Amygdala (tissue), 56 donors: ENCODE measurements at regions not wholly inside any gene's neighbourhood (a gene's known extent, or its start where the extent isn't known, plus 50 kb on each side); places are given as distances from the start of the nearest gene placed in this dataset.

ENCODE experiments used
- DNase-seq, 56 donors: peaks; one replicate each; lab custom pipeline; 2025; lab: John Stamatoyannopoulos, UW

DNA sequence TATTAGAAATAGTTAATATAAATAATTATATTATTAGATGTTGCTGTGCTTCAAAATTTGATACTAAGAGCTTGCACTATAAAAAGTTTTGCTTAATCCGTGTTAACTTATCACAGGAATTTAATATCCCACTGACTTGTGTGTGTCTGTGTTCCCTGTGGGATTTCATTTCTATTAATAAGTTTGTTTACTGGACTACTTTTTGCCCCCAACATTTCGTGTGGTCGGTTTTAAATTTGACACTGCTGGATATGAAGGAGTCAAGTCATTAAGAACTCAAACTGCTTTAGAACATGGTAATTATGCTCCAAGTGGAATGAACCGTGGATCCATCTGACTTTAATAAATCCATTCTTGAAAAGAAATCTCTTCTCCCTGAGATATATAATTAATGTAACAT, 182.2 kb upstream of the NUDT4 start:
- no peak for DNase-seq

- no peak for DNase-seq
Measured at GRCh38 chr12:93197067-93197593, 180.6 kb upstream of the NUDT4 start.

DNA sequence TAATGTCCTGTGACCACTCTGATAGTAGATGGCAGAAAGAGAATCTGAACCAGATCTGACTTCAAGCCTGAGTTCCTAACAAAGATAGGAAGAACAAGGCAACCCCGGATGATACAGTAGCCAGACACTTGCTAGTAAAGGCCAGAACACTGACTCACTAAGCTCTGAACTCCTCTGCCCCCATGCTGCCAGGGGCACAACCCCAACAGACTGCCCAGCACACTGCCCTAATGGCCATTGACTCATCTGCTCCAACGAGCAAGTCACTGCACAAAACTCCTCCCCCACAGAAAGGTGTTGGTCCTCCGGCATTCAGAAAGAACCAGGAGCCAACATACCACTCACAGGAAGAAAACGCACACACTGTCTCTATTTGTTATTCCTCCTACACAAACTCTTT, 179.6 kb upstream of the NUDT4 start:
- no peak for DNase-seq

DNA sequence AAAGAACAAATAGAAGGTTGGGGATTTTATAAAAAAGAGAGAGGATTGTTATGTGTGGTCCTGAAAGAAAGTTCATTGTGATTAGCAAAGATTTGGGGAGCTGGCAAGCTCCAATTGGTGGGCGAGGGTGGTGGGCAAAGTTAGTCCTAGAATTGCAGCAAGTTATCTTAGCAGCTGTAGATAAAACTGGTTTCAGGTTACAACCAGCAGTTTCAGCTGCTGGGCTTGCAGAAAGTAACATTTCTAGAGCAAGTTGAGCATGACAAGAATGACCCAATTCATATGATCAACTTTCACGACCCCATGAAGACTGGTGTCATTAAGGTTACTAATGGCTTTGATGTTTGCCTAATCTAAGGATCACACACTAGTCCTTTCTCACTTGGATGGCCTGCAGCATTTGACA, 177.9 kb upstream of the NUDT4 start:
- DNase-seq: no peak

- DNase-seq: no peak
Measured at GRCh38 chr12:93200291-93200917, 177.3 kb upstream of the NUDT4 start.

GRCh38 chr12:93201990-93202389, 175.7 kb upstream of the NUDT4 start:
- no peak for DNase-seq

- DNase-seq: no peak
Measured at GRCh38 chr12:93202688-93203087, 175.0 kb upstream of the NUDT4 start.

GRCh38 chr12:93203361-93203760, 174.4 kb upstream of the NUDT4 start:
- no peak for DNase-seq

- DNase-seq: no peak
Measured at GRCh38 chr12:93204896-93205295, 172.8 kb upstream of the NUDT4 start.

GRCh38 chr12:93205361-93205760, 172.4 kb upstream of the NUDT4 start:
- no peak for DNase-seq

- DNase-seq: no peak
Measured at GRCh38 chr12:93208011-93208410, 169.7 kb upstream of the NUDT4 start.

DNA sequence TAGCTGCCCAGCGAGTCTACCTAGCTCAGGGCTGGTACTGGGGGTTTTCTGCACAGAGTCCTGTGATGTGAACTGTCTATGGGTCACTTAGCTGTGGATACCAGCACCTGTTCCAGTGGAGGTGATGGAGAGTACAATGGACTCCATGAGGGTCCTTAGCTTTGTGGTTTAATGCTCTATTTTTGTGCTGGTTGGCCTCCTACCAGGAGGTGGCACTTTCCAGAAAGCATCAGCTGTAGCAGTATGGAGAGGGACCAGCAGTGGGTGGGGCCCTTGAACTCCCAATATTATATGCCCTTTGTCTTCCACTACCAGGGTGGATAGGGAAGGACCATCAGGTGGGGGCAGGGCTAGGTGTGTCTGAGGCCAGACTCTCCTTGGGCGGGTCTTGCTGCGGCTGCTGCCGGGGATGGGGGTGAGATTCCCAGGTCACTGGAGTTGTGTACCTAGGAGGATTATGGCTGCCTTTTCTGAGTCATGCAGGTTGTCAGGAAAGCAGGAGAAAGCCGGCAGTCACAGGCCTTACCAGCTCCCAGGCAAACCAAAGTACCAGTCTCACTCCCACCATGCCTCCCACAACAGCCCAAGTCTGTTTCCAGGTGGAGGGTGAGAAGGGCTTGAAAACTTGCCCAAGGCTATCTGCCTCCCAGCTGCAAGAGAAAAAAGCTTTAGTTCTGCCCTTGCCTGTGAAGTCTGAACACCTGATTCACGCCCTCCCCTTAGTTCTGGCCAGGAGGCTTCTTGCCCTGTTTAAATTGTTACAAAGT, 163.0 kb upstream of the NUDT4 start:
- no peak for DNase-seq

GRCh38 chr12:93215290-93215678, 162.4 kb upstream of the NUDT4 start:
- no peak for DNase-seq

DNA sequence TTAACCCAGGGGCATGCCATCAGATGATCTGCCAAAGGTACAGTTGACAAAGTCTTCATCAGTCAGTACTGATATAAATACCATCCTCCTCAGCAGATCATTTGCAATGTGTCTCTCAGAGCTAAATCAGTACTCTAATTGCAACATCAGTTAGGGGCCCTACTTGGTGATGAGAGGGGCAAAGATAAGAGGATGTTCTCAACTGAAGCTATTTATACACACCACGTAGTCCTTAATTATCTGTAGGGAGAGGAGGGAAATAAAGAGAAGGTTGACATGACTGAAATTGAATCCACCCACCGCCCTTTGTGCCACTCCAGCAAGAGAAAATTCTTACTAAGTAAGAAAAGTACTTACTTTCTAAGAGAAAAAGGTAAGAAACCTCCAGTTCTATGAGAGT, 157.8 kb upstream of the NUDT4 start:
- no peak for DNase-seq

GRCh38 chr12:93221841-93222240, 155.9 kb upstream of the NUDT4 start:
- peak in 9 of 56 donors; percentile 6 to 28 (median 12) for DNase-seq

DNA sequence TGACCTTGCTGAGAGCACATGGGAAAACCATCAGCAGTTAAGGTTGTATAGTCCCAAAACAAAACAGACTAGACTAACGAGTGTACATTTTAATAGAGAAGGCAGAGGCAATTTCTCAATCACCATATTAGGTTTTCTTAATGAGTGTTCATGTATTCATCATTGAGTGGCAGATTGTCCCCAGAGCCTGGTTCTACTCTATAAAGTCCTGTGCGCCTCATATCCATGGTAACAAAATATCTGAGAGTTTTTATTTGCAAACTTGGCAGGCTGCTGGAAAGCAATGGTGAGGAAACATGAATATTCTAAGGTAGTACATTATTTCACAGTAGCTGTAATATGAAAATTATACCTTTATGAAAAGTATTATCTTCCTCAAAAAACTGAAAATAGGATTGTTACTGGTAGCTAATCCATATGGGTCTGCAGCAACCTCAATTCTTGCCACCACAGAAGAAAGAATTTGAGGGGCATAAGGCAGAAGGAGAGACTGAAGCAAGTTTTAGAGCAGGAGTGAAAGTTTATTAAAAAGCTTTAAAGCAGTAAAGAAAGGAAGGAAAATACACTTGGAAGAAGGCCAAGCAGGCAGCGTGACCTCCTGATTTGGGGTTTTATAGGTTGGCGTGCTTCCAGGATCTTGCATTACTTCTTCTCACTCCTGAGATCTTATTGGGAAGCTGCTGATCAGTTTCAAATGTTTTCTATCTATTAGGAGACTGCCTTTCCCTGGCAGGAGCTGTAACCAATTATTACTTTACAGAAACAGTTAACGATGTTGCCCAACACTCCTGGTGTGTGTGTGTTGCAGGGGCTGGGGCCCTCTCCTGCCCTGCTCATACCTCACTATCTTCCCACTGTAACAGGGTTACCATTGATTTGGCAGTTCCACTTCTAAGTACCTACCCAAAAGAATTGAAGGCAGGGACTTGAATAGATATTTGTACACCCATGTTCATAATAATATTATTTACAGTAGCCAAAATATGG, 154.0 kb upstream of the NUDT4 start:
- peak in 1 of 56 donors; percentile 9 for DNase-seq

DNA sequence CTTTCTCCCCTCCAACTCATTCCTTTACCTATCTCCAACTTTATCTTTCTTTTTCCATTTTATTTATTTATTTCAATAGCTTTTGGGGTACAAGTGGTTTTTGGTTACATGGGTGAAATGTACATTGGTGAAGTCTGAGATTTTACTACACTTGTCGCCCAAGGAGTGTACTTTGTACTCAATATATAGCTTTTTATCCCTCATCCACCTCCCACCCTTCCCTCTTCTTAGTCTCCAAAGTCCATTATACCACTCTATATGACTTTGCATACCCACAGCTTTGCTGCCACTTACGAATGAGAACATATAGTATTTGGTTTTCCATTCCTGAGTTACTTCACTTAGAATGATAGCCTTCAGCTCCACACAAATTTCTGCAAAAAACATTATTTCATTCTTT, 152.6 kb upstream of the NUDT4 start:
- no peak for DNase-seq

DNA sequence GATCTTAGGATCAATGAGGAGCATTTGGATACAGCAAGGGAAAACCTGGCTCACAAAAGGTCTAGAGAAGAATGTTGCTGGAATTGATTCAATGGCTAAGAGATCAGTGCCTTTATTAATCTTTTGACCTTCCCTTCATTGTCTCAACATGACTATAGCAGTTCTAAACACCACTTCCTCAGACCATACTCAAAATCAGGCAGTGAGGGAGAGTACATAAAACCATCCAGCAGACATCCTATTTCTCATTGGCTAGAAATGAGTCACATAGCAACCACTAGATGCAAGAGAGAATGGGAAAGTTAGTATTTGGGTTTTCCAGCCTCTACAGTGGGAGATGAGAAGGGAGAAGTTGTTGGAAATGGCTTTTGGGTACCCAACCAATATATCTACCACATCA, 151.4 kb upstream of the NUDT4 start:
- DNase-seq: no peak

GRCh38 chr12:93229494-93230325, 148.0 kb upstream of the NUDT4 start:
- no peak for DNase-seq

- DNase-seq: no peak
Measured at GRCh38 chr12:93230326-93230720, 147.4 kb upstream of the NUDT4 start.
